ENCODE measurements at regions not wholly inside any gene's neighbourhood (a gene's known extent, or its start where the extent isn't known, plus 50 kb on each side); places are given as distances from the start of the nearest gene placed in this dataset.

GRCh38 chrX:46144566-46144965 lies 400.7 kb downstream of the ZNF674 start:
- no peak overlapping the region for H3K4me3 ChIP-seq (ENCODE audit: low read depth, low read length)
- no peak overlapping the region for H3K27ac ChIP-seq (ENCODE audit: extremely low read depth, low read depth, low read length)
- ChIA-PET CTCF (interaction anchor here (0.6 kb wide), 1 partner anchor 63 kb away, joined by 3 read pairs; no protein-coding TSS in a partner anchor), POLR2A (no interaction called here)
- H3K36me3 ChIP-seq (ENCODE audit: control insufficient read depth in 2 of 2, insufficient read depth in 1 of 2, low read length in 2 of 2): no peaks in the 10 kb centered on the region
- TF ChIP-seq EGR2 (tag by site-specific recombination; IDR thresholded peaks at IDR 0.05; ENCODE audit: low read depth) (no peak), ZNF146 (tag by site-specific recombination; IDR thresholded peaks at IDR 0.05) (peak; percentile 87), REPIN1 (tag by site-specific recombination; IDR thresholded peaks at IDR 0.05; ENCODE audit: low read depth) (no peak)
- H3K9me3 ChIP-seq (ENCODE audit: control insufficient read depth, insufficient read depth, low read depth, low read length): no peaks in the 10 kb centered on the region
- H3K4me1 ChIP-seq (ENCODE audit: control insufficient read depth, insufficient read depth, low read length): no peaks in the 10 kb centered on the region

GRCh38 chrX:46140272-46140671 lies 404.9 kb downstream of the ZNF674 start:
- H3K27ac ChIP-seq (ENCODE audit: extremely low read depth, low read depth, low read length): no peak overlapping the region
- no peaks in the 10 kb centered on the region for H3K36me3 ChIP-seq (ENCODE audit: control insufficient read depth in 2 of 2, insufficient read depth in 1 of 2, low read length in 2 of 2)
- H3K9me3 ChIP-seq (ENCODE audit: control insufficient read depth, insufficient read depth, low read depth, low read length): no peaks in the 10 kb centered on the region
- ChIA-PET CTCF (no interaction called here), POLR2A (no interaction called here)
- no peak overlapping the region for H3K4me3 ChIP-seq (ENCODE audit: low read depth, low read length)
- TF ChIP-seq HOXA7 (CRISPR knock-in tag; IDR thresholded peaks at IDR 0.05; ENCODE audit: borderline replicate concordance) (no peak), KLF10 (tag by site-specific recombination; IDR thresholded peaks at IDR 0.05) (no peak), ZNF311 (tag by site-specific recombination; IDR thresholded peaks at IDR 0.05; ENCODE audit: borderline replicate concordance) (no peak), ZNF26 (tag by site-specific recombination; IDR thresholded peaks at IDR 0.05) (no peak), PRDM10 (tag by site-specific recombination; IDR thresholded peaks at IDR 0.05) (no peak)
- H3K4me1 ChIP-seq (ENCODE audit: control insufficient read depth, insufficient read depth, low read length): no peaks in the 10 kb centered on the region

GRCh38 chrX:46130247-46130646 lies 415.0 kb downstream of the ZNF674 start:
- Histone ChIP-seq H3K36me3 (ENCODE audit: control insufficient read depth in 2 of 2, insufficient read depth in 1 of 2, low read length in 2 of 2) (no peaks in the 10 kb centered on the region), H3K4me3 (ENCODE audit: low read depth, low read length) (no peak overlapping the region), H3K9me3 (ENCODE audit: control insufficient read depth, insufficient read depth, low read depth, low read length) (no peaks in the 10 kb centered on the region), H3K4me1 (ENCODE audit: control insufficient read depth, insufficient read depth, low read length) (no peaks in the 10 kb centered on the region), H3K27ac (ENCODE audit: extremely low read depth, low read depth, low read length) (no peak overlapping the region)
- ChIA-PET CTCF (interaction anchor here (0.6 kb wide), 2 partner anchors 245 to 282 kb away, joined by 3 to 4 read pairs; no protein-coding TSS in a partner anchor), POLR2A (no interaction called here)
- TF ChIP-seq MEIS1 (CRISPR knock-in tag; IDR thresholded peaks at IDR 0.05; ENCODE audit: borderline replicate concordance): no peak
- no peak for TF ChIP-seq ZNF280C (tag by site-specific recombination; IDR thresholded peaks at IDR 0.05)
- no peak for TF ChIP-seq ZNF639 (tag by site-specific recombination; IDR thresholded peaks at IDR 0.05)
- TF ChIP-seq ZNF514 (tag by site-specific recombination; IDR thresholded peaks at IDR 0.05): no peak
- TF ChIP-seq ZNF292 (tag by site-specific recombination; IDR thresholded peaks at IDR 0.05; ENCODE audit: borderline replicate concordance, low read depth): no peak
- TF ChIP-seq KLF9 (tag by site-specific recombination; IDR thresholded peaks at IDR 0.05; ENCODE audit: low read depth): no peak
- no peak for TF ChIP-seq SP7 (tag by site-specific recombination; IDR thresholded peaks at IDR 0.05)
- TF ChIP-seq ZNF624 (tag by site-specific recombination; IDR thresholded peaks at IDR 0.05): no peak
- no peak for TF ChIP-seq BCL11A (tag by site-specific recombination; IDR thresholded peaks at IDR 0.05; ENCODE audit: low read depth)
- TF ChIP-seq RBAK (tag by site-specific recombination; IDR thresholded peaks at IDR 0.05): no peak
- TF ChIP-seq ZNF426 (tag by site-specific recombination; IDR thresholded peaks at IDR 0.05): no peak
- no peak for TF ChIP-seq ZNF2 (tag by site-specific recombination; IDR thresholded peaks at IDR 0.05)
- no peak for TF ChIP-seq ZNF558 (tag by site-specific recombination; IDR thresholded peaks at IDR 0.05)
- no peak for TF ChIP-seq ZNF768 (tag by site-specific recombination; IDR thresholded peaks at IDR 0.05)
- no peak for TF ChIP-seq ZNF707 (tag by site-specific recombination; IDR thresholded peaks at IDR 0.05)
- TF ChIP-seq PRDM1 (tag by site-specific recombination; IDR thresholded peaks at IDR 0.05): no peak

Measured in HEK293 (cell line).